Uterus (tissue), 2 donors: ENCODE measurements at regions not wholly inside any gene's neighbourhood (a gene's known extent, or its start where the extent isn't known, plus 50 kb on each side); places are given as distances from the start of the nearest gene placed in this dataset.

Source experiments
- CTCF ChIP-seq, 4 experiments: fragments of 200-600 bp in 2 of 4; fragments of 450-650 bp in 2 of 4; sonication (generic) in 2 of 4; IDR thresholded peaks; one replicate each; pipeline ENCODE4 v1.5.1; 2016 to 2019; ENCODE audit warnings: antibody characterized with exemption in 4 of 4, mild to moderate bottlenecking in 2 of 4, moderate library complexity in 1 of 4
- POLR2A ChIP-seq, 2 donors: fragments of 450-650 bp; IDR thresholded peaks; one replicate each; pipeline ENCODE4 v1.6.1; 2016; ENCODE audit warnings: antibody characterized with exemption in 2 of 2, mild to moderate bottlenecking in 1 of 2, moderate library complexity in 1 of 2

DNA sequence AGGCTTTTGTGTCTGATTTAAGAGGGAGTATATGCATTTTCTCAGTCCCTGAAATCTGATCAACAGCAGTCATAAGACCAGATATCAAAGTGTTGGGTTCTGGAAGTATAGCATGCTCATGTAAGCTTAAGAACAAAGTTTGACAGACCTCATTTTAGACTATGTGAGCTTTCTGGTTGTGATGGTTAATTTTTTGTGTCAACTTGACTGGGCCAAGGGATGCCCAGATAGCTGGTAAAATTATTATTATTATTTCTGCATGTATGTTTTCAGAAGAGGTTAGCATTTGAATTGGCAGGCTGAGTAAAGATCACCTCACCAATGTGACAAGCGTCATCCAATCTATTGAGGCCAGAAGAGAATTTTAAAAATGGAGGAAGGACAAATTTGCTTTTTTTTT is 63.5 kb upstream of the FRMD4A start:
- TF ChIP-seq CTCF (IDR thresholded peaks at IDR 0.05), result no peak
- TF ChIP-seq POLR2A (IDR thresholded peaks at IDR 0.05), result no peak
